ENCODE measurements at regions not wholly inside any gene's neighbourhood (a gene's known extent, or its start where the extent isn't known, plus 50 kb on each side); places are given as distances from the start of the nearest gene placed in this dataset.

DNA sequence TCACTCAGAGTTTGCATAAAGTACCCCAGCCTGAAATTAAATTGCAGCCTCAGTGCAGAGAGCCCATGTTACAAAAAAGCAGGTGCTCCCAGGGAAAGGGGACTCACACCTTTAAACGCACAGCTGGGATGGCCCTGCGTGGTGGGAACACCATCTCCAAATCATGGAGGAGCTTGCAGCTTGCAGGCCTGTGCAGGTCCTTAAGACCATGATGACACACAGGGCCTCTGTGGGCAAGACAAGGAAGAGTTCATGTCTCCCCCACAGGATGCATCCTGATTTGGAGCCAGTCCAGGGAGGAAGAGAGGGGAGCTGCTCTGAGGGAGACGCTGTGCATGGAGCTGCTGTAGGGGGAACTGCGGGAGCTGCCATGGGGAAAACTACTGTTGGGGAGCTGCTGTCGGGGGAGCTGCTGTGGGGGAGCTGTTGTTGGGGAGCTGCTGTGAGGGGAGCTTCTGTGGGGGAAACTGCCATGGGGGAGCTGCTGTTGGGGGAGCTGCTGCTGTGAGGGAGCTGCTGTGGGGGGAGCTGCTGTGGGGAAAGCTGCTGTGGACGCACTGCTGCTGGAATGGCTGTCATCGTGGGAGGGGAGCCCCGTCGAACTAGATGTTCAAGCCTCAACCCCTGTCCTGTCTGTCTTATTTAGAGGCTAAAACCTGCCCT is 113.9 kb downstream of the MATN1 start:
- TF ChIP-seq, protein P1, sequence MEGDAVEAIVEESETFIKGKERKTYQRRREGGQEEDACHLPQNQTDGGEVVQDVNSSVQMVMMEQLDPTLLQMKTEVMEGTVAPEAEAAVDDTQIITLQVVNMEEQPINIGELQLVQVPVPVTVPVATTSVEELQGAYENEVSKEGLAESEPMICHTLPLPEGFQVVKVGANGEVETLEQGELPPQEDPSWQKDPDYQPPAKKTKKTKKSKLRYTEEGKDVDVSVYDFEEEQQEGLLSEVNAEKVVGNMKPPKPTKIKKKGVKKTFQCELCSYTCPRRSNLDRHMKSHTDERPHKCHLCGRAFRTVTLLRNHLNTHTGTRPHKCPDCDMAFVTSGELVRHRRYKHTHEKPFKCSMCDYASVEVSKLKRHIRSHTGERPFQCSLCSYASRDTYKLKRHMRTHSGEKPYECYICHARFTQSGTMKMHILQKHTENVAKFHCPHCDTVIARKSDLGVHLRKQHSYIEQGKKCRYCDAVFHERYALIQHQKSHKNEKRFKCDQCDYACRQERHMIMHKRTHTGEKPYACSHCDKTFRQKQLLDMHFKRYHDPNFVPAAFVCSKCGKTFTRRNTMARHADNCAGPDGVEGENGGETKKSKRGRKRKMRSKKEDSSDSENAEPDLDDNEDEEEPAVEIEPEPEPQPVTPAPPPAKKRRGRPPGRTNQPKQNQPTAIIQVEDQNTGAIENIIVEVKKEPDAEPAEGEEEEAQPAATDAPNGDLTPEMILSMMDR (IDR thresholded peaks at IDR 0.05): no peak
- no peak for TF ChIP-seq POLR2A (IDR thresholded peaks at IDR 0.05)

All from ovary (tissue), 3 donors.